H9 (cell line): ENCODE measurements at regions not wholly inside any gene's neighbourhood (a gene's known extent, or its start where the extent isn't known, plus 50 kb on each side); places are given as distances from the start of the nearest gene placed in this dataset.

Experiments used
- DNase-seq: peaks from one replicate; pipeline ENCODE4 v3.0.0-alpha.2; 2017
- H2AFZ ChIP-seq: one replicate; pipeline ENCODE4 v1.6.1; 2013; ENCODE audit warnings: mild to moderate bottlenecking, low read length, control low read depth, moderate library complexity
- H2AK5ac ChIP-seq: 2 replicates; pipeline ENCODE4 v1.6.1; 2013; ENCODE audit warnings: low read length, control low read depth, mixed read lengths; ENCODE audit not compliant: insufficient read length
- H2BK120ac ChIP-seq: one replicate; pipeline ENCODE4 v1.6.1; 2013; ENCODE audit warnings: low read depth, mild to moderate bottlenecking, low read length, control low read depth, inconsistent platforms; ENCODE audit not compliant: poor library complexity, severe bottlenecking
- H2BK12ac ChIP-seq: 2 replicates; pipeline ENCODE4 v1.6.1; 2013; ENCODE audit warnings: low read length, control low read depth, mixed read lengths, low read depth; ENCODE audit not compliant: insufficient read length
- H2BK15ac ChIP-seq: 2 replicates; pipeline ENCODE4 v1.6.1; 2013; ENCODE audit warnings: low read depth, low read length, control low read depth
- H2BK20ac ChIP-seq: one replicate; pipeline ENCODE4 v1.6.1; 2013; ENCODE audit warnings: low read depth, mild to moderate bottlenecking, low read length, control low read depth, inconsistent platforms; ENCODE audit not compliant: poor library complexity, severe bottlenecking
- H2BK5ac ChIP-seq: 2 replicates; pipeline ENCODE4 v1.6.1; 2013; ENCODE audit warnings: low read length, control low read depth, mixed read lengths; ENCODE audit not compliant: insufficient read length
- H3K14ac ChIP-seq: 2 replicates; pipeline ENCODE4 v1.6.1; 2013; ENCODE audit warnings: low read length, control low read depth; ENCODE audit not compliant: insufficient read depth
- H3K18ac ChIP-seq: 2 replicates; pipeline ENCODE4 v1.6.1; 2013; ENCODE audit warnings: low read depth, mild to moderate bottlenecking, mixed read lengths, low read length, control low read depth; ENCODE audit not compliant: insufficient read length
- H3K23ac ChIP-seq: 2 replicates; pipeline ENCODE4 v1.6.1; 2013; ENCODE audit warnings: low read length, control low read depth, mixed read lengths, low read depth; ENCODE audit not compliant: insufficient read length
- H3K23me2 ChIP-seq: 2 replicates; pipeline ENCODE4 v1.6.1; 2013; ENCODE audit warnings: low read depth, mild to moderate bottlenecking, mixed read lengths, low read length, control low read depth; ENCODE audit not compliant: insufficient read length, poor library complexity, severe bottlenecking
- H3K27ac ChIP-seq: 2 replicates; pipeline ENCODE4 v1.5.1; 2013; ENCODE audit warnings: low read length, control low read depth, mixed read lengths, low read depth; ENCODE audit not compliant: insufficient read length
- H3K27me3 ChIP-seq: 2 replicates; pipeline ENCODE4 v1.6.1; 2013; ENCODE audit warnings: low read length, control low read depth, inconsistent platforms; ENCODE audit not compliant: insufficient read depth
- H3K4ac ChIP-seq: 2 replicates; pipeline ENCODE4 v1.6.1; 2013; ENCODE audit warnings: low read depth, mild to moderate bottlenecking, control low read depth, inconsistent platforms, low read length, moderate library complexity
- H3K4me1 ChIP-seq: 2 replicates; pipeline ENCODE4 v1.6.1; 2013; ENCODE audit warnings: low read length, control low read depth, inconsistent platforms; ENCODE audit not compliant: insufficient read depth
- H3K4me2 ChIP-seq: 2 replicates; pipeline ENCODE4 v1.6.1; 2013; ENCODE audit warnings: low read length, control low read depth, mixed read lengths; ENCODE audit not compliant: insufficient read length, insufficient read depth
- H3K56ac ChIP-seq: 2 replicates; pipeline ENCODE4 v1.6.1; 2013; ENCODE audit warnings: low read depth, mild to moderate bottlenecking, mixed read lengths, low read length, control low read depth; ENCODE audit not compliant: insufficient read length
- H3K79me1 ChIP-seq: 2 replicates; pipeline ENCODE4 v1.6.1; 2013; ENCODE audit warnings: low read depth, mild to moderate bottlenecking, moderate library complexity, low read length, control low read depth, inconsistent platforms; ENCODE audit not compliant: insufficient read depth, poor library complexity, severe bottlenecking
- H3K79me2 ChIP-seq: 2 replicates; pipeline ENCODE4 v1.6.1; 2013; ENCODE audit warnings: low read length, control low read depth, inconsistent platforms; ENCODE audit not compliant: insufficient read depth
- H3K9ac ChIP-seq: 2 replicates; pipeline ENCODE4 v1.6.1; 2013; ENCODE audit warnings: low read length, control low read depth, mixed read lengths; ENCODE audit not compliant: insufficient read length; ENCODE audit errors: extremely low read depth
- H3K9me3 ChIP-seq: one replicate; pipeline ENCODE4 v1.6.1; 2013; ENCODE audit warnings: low read depth, low read length, inconsistent platforms; ENCODE audit not compliant: control insufficient read depth
- H3T11ph ChIP-seq: one replicate; pipeline ENCODE4 v1.6.1; 2013; ENCODE audit warnings: mild to moderate bottlenecking, low read length, control low read depth, inconsistent platforms
- H4K20me1 ChIP-seq: one replicate; pipeline ENCODE4 v1.6.1; 2013; ENCODE audit not compliant: control insufficient read depth, insufficient read length, insufficient read depth
- H4K5ac ChIP-seq: 2 replicates; pipeline ENCODE4 v1.6.1; 2013; ENCODE audit warnings: low read depth, mild to moderate bottlenecking, mixed read lengths, low read length, control low read depth; ENCODE audit not compliant: insufficient read length
- H4K8ac ChIP-seq: replicated peaks from 2 replicates; pipeline ENCODE4 v1.6.1; 2013; ENCODE audit warnings: low read length, control low read depth, mixed read lengths, low read depth; ENCODE audit not compliant: insufficient read length
- H4K91ac ChIP-seq: 2 replicates; pipeline ENCODE4 v1.6.1; 2013; ENCODE audit warnings: low read depth, mild to moderate bottlenecking, moderate library complexity, mixed read lengths, low read length, control low read depth; ENCODE audit not compliant: insufficient read length
- H3K27ac Mint-ChIP-seq, 3 experiments: 2 replicates in 2 of 3; 3 replicates in 1 of 3; pipeline ENCODE4 v1.8.0; 2020 to 2021; ENCODE audit warnings: mixed read lengths in 3 of 3, mild to moderate bottlenecking in 1 of 3, moderate library complexity in 1 of 3
- H3K27me3 Mint-ChIP-seq: 2 replicates; pipeline ENCODE4 v1.8.0; 2021; ENCODE audit warnings: low read depth, mild to moderate bottlenecking, moderate library complexity, mixed read lengths
- H3K36me3 Mint-ChIP-seq, 3 experiments: 2 replicates in 2 of 3; 3 replicates in 1 of 3; pipeline ENCODE4 v1.8.0; 2020 to 2021; ENCODE audit warnings: low read depth in 3 of 3, mixed read lengths in 3 of 3; ENCODE audit not compliant: insufficient read depth in 1 of 3
- H3K4me1 Mint-ChIP-seq, 2 experiments: 2 replicates each; pipeline ENCODE4 v1.8.0; 2020; ENCODE audit warnings: mixed read lengths in 2 of 2
- H3K4me3 Mint-ChIP-seq, 2 experiments: 2 replicates in 1 of 2; 3 replicates in 1 of 2; pipeline ENCODE4 v1.8.0; 2020 to 2021; ENCODE audit warnings: mild to moderate bottlenecking in 2 of 2, mixed read lengths in 2 of 2, moderate library complexity in 1 of 2
- H3K9me3 Mint-ChIP-seq, 2 experiments: 2 replicates in 1 of 2; 3 replicates in 1 of 2; pipeline ENCODE4 v1.8.0; 2020; ENCODE audit warnings: mild to moderate bottlenecking in 2 of 2, mixed read lengths in 2 of 2, moderate library complexity in 1 of 2
- WGBS: extraction: QIAGEN DNeasy Blood & Tissue Kit; methylation state at CpG from one replicate; pipeline ENCODE4 v1.1.7; 2013; ENCODE audit warnings: missing lambda C conversion rate, low lambda C conversion rate, mixed read lengths; ENCODE audit not compliant: insufficient read length; ENCODE audit errors: extremely low coverage; 5-methylcytosine and 5-hydroxymethylcytosine counted together
- TF ChIP-seq, protein P1 (sequence below): fragments of 200-600 bp; sonication (generic); conservative IDR thresholded peaks from 3 replicates; pipeline ENCODE4 v1.8.0; 2021; ENCODE audit warnings: antibody characterized with exemption, mild to moderate bottlenecking

DNA sequence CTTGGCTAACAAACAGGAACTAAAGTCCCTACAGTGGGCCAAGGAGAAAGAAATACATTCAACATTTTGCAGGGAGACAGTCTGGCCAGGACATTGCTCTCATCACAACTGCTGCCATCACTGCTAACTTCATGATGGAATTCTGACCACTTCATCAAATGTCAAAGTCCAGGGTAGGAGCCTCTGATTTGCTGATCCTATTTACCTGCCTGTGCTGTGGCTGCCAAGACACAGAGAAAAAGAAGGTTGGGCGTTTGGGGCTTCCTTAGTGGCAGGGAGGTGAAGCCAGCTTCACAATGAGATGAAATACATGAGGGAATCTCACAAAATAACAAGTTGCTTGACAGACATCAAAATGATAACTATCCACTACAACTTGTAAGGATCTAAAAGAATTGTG is 343.9 kb upstream of the CADM1 start:
- Mint-ChIP-seq H3K4me1 (peaks cover 14 to 15% of the 10 kb centered on the region in 2 experiments), H3K27me3 (peaks cover 34% of the 10 kb centered on the region), H3K4me3 (no peak overlapping the region), H3K27ac (no peak overlapping the region), H3K9me3 (peaks cover 0 to 2% of the 10 kb centered on the region in 2 experiments; a peak in 1 of 5 replicates), H3K36me3 (no peaks in the 10 kb centered on the region)
- H3K79me1 ChIP-seq = no peaks in the 10 kb centered on the region
- H3K27ac ChIP-seq = no peak overlapping the region
- H2AK5ac ChIP-seq = no peak overlapping the region
- no peak overlapping the region for H3K9ac ChIP-seq
- WGBS = no CpG with 5 or more reads among the region's 1 CpG
- H3K79me2 ChIP-seq = no peaks in the 10 kb centered on the region
- no peak for DNase-seq
- H3K27me3 ChIP-seq = no peaks in the 10 kb centered on the region; the same call in 1 of the 2 replicates
- no peak overlapping the region for H3K4ac ChIP-seq
- no peak overlapping the region for H3K23ac ChIP-seq
- H3K23me2 ChIP-seq = no peaks in the 10 kb centered on the region
- no peak overlapping the region for H2BK20ac ChIP-seq
- H2BK12ac ChIP-seq = no peak overlapping the region
- H2AFZ ChIP-seq = no peak overlapping the region
- TF ChIP-seq, protein P1, sequence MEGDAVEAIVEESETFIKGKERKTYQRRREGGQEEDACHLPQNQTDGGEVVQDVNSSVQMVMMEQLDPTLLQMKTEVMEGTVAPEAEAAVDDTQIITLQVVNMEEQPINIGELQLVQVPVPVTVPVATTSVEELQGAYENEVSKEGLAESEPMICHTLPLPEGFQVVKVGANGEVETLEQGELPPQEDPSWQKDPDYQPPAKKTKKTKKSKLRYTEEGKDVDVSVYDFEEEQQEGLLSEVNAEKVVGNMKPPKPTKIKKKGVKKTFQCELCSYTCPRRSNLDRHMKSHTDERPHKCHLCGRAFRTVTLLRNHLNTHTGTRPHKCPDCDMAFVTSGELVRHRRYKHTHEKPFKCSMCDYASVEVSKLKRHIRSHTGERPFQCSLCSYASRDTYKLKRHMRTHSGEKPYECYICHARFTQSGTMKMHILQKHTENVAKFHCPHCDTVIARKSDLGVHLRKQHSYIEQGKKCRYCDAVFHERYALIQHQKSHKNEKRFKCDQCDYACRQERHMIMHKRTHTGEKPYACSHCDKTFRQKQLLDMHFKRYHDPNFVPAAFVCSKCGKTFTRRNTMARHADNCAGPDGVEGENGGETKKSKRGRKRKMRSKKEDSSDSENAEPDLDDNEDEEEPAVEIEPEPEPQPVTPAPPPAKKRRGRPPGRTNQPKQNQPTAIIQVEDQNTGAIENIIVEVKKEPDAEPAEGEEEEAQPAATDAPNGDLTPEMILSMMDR = no peak
- no peak overlapping the region for H2BK5ac ChIP-seq
- no peak overlapping the region for H4K8ac ChIP-seq
- no peak overlapping the region for H3K56ac ChIP-seq
- H3K4me1 ChIP-seq = no peaks in the 10 kb centered on the region
- no peak overlapping the region for H3T11ph ChIP-seq
- H4K20me1 ChIP-seq = no peaks in the 10 kb centered on the region
- no peak overlapping the region for H4K91ac ChIP-seq
- no peak overlapping the region for H2BK120ac ChIP-seq
- H3K4me2 ChIP-seq = no peak overlapping the region
- no peaks in the 10 kb centered on the region for H3K9me3 ChIP-seq
- no peak overlapping the region for H3K14ac ChIP-seq
- H3K18ac ChIP-seq = no peak overlapping the region
- no peak overlapping the region for H4K5ac ChIP-seq
- no peak overlapping the region for H2BK15ac ChIP-seq
